ENCODE measurements at regions not wholly inside any gene's neighbourhood (a gene's known extent, or its start where the extent isn't known, plus 50 kb on each side); places are given as distances from the start of the nearest gene placed in this dataset.

GRCh38 chr11:70486731-70487130 is 88.4 kb downstream of the CTTN start:
- ATAC-seq (ENCODE audit: low read depth in 2 of 2) (no peak), DNase-seq (no peak)
- Mint-ChIP-seq H3K27me3 (peaks cover 10 to 16% (median 15%) of the 10 kb centered on the region in 3 donors), H3K27ac (no peak overlapping the region), H3K4me3 (no peak overlapping the region), H3K36me3 (peaks cover 0 to 6% of the 10 kb centered on the region in 2 donors), H3K4me1 (no peaks in the 10 kb centered on the region), H3K9me3 (peaks cover 0 to 15% (median 9%) of the 10 kb centered on the region in 7 donors)

- peaks cover 0 to 6% of the 10 kb centered on the region in 2 donors for H3K36me3 Mint-ChIP-seq
- H3K27ac Mint-ChIP-seq: no peak overlapping the region
- DNase-seq: no peak
- no peak overlapping the region for H3K4me3 Mint-ChIP-seq
- peaks cover 0 to 17% (median 9%) of the 10 kb centered on the region in 7 donors for H3K9me3 Mint-ChIP-seq
- peaks cover 10 to 16% (median 10%) of the 10 kb centered on the region in 3 donors for H3K27me3 Mint-ChIP-seq
- no peak for ATAC-seq (ENCODE audit: low read depth in 2 of 2)
- H3K4me1 Mint-ChIP-seq: no peaks in the 10 kb centered on the region
Observed at GRCh38 chr11:70487160-70487559, 88.8 kb downstream of the CTTN start.

- no peak for ATAC-seq (ENCODE audit: low read depth in 2 of 2)
- Mint-ChIP-seq H3K27ac (no peak overlapping the region), H3K4me1 (no peaks in the 10 kb centered on the region)
Observed at GRCh38 chr11:70487756-70488155, 89.4 kb downstream of the CTTN start.

GRCh38 chr11:70488171-70488703 is 89.9 kb downstream of the CTTN start:
- Mint-ChIP-seq H3K36me3 (peaks cover 0 to 6% of the 10 kb centered on the region in 2 donors), H3K27ac (no peak overlapping the region), H3K4me1 (no peaks in the 10 kb centered on the region), H3K9me3 (peaks cover 0 to 20% (median 9%) of the 10 kb centered on the region in 7 donors), H3K4me3 (no peak overlapping the region), H3K27me3 (peaks cover 7 to 16% (median 7%) of the 10 kb centered on the region in 3 donors)
- ATAC-seq (ENCODE audit: low read depth in 2 of 2) (no peak), DNase-seq (no peak)

More at GRCh38 chr11:70487756-70488155, 89.4 kb downstream of the CTTN start:
- Mint-ChIP-seq H3K36me3 (peaks cover 0 to 6% of the 10 kb centered on the region in 2 donors), H3K4me3 (no peak overlapping the region), H3K27me3 (peaks cover 7 to 16% (median 10%) of the 10 kb centered on the region in 3 donors), H3K9me3 (peaks cover 0 to 20% (median 9%) of the 10 kb centered on the region in 7 donors)
- DNase-seq: no peak

- H3K27me3 Mint-ChIP-seq: peaks cover 7 to 16% (median 7%) of the 10 kb centered on the region in 3 donors
- H3K27ac Mint-ChIP-seq: no peak overlapping the region
- H3K9me3 Mint-ChIP-seq: peaks cover 0 to 20% (median 9%) of the 10 kb centered on the region in 7 donors
- DNase-seq (no peak), ATAC-seq (ENCODE audit: low read depth in 2 of 2) (no peak)
- H3K4me1 Mint-ChIP-seq: no peaks in the 10 kb centered on the region
- H3K4me3 Mint-ChIP-seq: no peak overlapping the region
- H3K36me3 Mint-ChIP-seq: peaks cover 0 to 6% of the 10 kb centered on the region in 2 donors
Observed at GRCh38 chr11:70489276-70489675, 90.9 kb downstream of the CTTN start.

GRCh38 chr11:70490208-70490607 is 91.9 kb downstream of the CTTN start:
- H3K36me3 Mint-ChIP-seq: peaks cover 0 to 6% of the 10 kb centered on the region in 2 donors
- H3K4me3 Mint-ChIP-seq: no peak overlapping the region
- ATAC-seq (ENCODE audit: low read depth in 2 of 2): no peak
- peaks cover 0 to 20% (median 9%) of the 10 kb centered on the region in 7 donors for H3K9me3 Mint-ChIP-seq
- H3K27me3 Mint-ChIP-seq: peaks cover 7 to 14% (median 7%) of the 10 kb centered on the region in 3 donors
- no peak overlapping the region for H3K27ac Mint-ChIP-seq
- no peaks in the 10 kb centered on the region for H3K4me1 Mint-ChIP-seq
- no peak for DNase-seq

GRCh38 chr11:70490723-70491558 is 92.6 kb downstream of the CTTN start:
- peaks cover 0 to 6% of the 10 kb centered on the region in 2 donors for H3K36me3 Mint-ChIP-seq
- no peaks in the 10 kb centered on the region for H3K4me1 Mint-ChIP-seq
- H3K9me3 Mint-ChIP-seq: peaks cover 0 to 17% (median 9%) of the 10 kb centered on the region in 7 donors
- DNase-seq (no peak), ATAC-seq (ENCODE audit: low read depth in 2 of 2) (no peak)
- peaks cover 7 to 8% (median 7%) of the 10 kb centered on the region in 3 donors for H3K27me3 Mint-ChIP-seq
- H3K4me3 Mint-ChIP-seq: peak overlapping the region in 1 of 8 donors; percentile 47
- no peak overlapping the region for H3K27ac Mint-ChIP-seq

- ATAC-seq (ENCODE audit: low read depth in 2 of 2) (no peak), DNase-seq (no peak)
- H3K9me3 Mint-ChIP-seq: peaks cover 0 to 17% (median 9%) of the 10 kb centered on the region in 7 donors
- no peak overlapping the region for H3K27ac Mint-ChIP-seq
- H3K4me3 Mint-ChIP-seq: no peak overlapping the region
- no peaks in the 10 kb centered on the region for H3K4me1 Mint-ChIP-seq
- peaks cover 0 to 6% of the 10 kb centered on the region in 2 donors for H3K36me3 Mint-ChIP-seq
- peaks cover 7 to 8% (median 7%) of the 10 kb centered on the region in 3 donors for H3K27me3 Mint-ChIP-seq
Observed at GRCh38 chr11:70491696-70492472, 93.6 kb downstream of the CTTN start.

- DNase-seq (no peak), ATAC-seq (ENCODE audit: low read depth in 2 of 2) (no peak)
- no peak overlapping the region for H3K4me3 Mint-ChIP-seq
- H3K27me3 Mint-ChIP-seq: peaks cover 0 to 2% (median under 1%) of the 10 kb centered on the region in 3 donors
- H3K9me3 Mint-ChIP-seq: peaks cover 0 to 17% (median 7%) of the 10 kb centered on the region in 7 donors
- no peaks in the 10 kb centered on the region for H3K4me1 Mint-ChIP-seq
- H3K27ac Mint-ChIP-seq: no peak overlapping the region
- H3K36me3 Mint-ChIP-seq: peaks cover 0 to 6% of the 10 kb centered on the region in 2 donors
Observed at GRCh38 chr11:70493089-70493474, 94.8 kb downstream of the CTTN start.

GRCh38 chr11:70493891-70494290 is 95.6 kb downstream of the CTTN start:
- DNase-seq: no peak

GRCh38 chr11:70494559-70495350 is 96.4 kb downstream of the CTTN start:
- Mint-ChIP-seq H3K4me3 (no peak overlapping the region), H3K27ac (no peak overlapping the region), H3K27me3 (peaks cover 0 to 8% (median 0%) of the 10 kb centered on the region in 3 donors), H3K36me3 (peaks cover 0 to 6% of the 10 kb centered on the region in 2 donors), H3K4me1 (no peaks in the 10 kb centered on the region), H3K9me3 (peaks cover 0 to 17% (median 7%) of the 10 kb centered on the region in 7 donors)
- ATAC-seq (ENCODE audit: low read depth in 2 of 2) (no peak), DNase-seq (no peak)

More at GRCh38 chr11:70493891-70494290, 95.6 kb downstream of the CTTN start:
- Mint-ChIP-seq H3K4me1 (no peaks in the 10 kb centered on the region), H3K27me3 (peaks cover 0 to 8% (median 0%) of the 10 kb centered on the region in 3 donors), H3K4me3 (no peak overlapping the region), H3K36me3 (peaks cover 0 to 6% of the 10 kb centered on the region in 2 donors), H3K27ac (peak overlapping the region in 1 of 6 donors; percentile 63), H3K9me3 (peaks cover 0 to 17% (median 7%) of the 10 kb centered on the region in 7 donors)
- ATAC-seq (ENCODE audit: low read depth in 2 of 2): no peak

- Mint-ChIP-seq H3K9me3 (peaks cover 0 to 15% (median 6%) of the 10 kb centered on the region in 7 donors), H3K4me3 (no peak overlapping the region), H3K4me1 (no peaks in the 10 kb centered on the region), H3K27ac (no peak overlapping the region), H3K27me3 (peaks cover 0 to 8% (median 0%) of the 10 kb centered on the region in 3 donors), H3K36me3 (peaks cover 0 to 6% of the 10 kb centered on the region in 2 donors)
- ATAC-seq (ENCODE audit: low read depth in 2 of 2) (no peak), DNase-seq (no peak)
Observed at GRCh38 chr11:70495351-70496310, 97.3 kb downstream of the CTTN start.
